SK-N-MC (cell line): ENCODE measurements at regions not wholly inside any gene's neighbourhood (a gene's known extent, or its start where the extent isn't known, plus 50 kb on each side); places are given as distances from the start of the nearest gene placed in this dataset.

ENCODE experiments used
- EZH2 ChIP-seq: fragments of 200-600 bp; sonication (generic); IDR thresholded peaks from one replicate; pipeline ENCODE4 v1.6.1; 2017; ENCODE audit warnings: antibody characterized with exemption
- FOXP2 ChIP-seq: optimal IDR thresholded peaks from 2 replicates; pipeline ENCODE3; 2011; ENCODE audit warnings: mild to moderate bottlenecking, moderate library complexity; ENCODE audit not compliant: insufficient read depth; ENCODE audit errors: extremely low read length, control extremely low read depth
- POLR2AphosphoS5 ChIP-seq: IDR thresholded peaks from 2 replicates; pipeline ENCODE4 v1.6.1; 2012; ENCODE audit warnings: mild to moderate bottlenecking, low read depth, low read length, borderline replicate concordance

DNA sequence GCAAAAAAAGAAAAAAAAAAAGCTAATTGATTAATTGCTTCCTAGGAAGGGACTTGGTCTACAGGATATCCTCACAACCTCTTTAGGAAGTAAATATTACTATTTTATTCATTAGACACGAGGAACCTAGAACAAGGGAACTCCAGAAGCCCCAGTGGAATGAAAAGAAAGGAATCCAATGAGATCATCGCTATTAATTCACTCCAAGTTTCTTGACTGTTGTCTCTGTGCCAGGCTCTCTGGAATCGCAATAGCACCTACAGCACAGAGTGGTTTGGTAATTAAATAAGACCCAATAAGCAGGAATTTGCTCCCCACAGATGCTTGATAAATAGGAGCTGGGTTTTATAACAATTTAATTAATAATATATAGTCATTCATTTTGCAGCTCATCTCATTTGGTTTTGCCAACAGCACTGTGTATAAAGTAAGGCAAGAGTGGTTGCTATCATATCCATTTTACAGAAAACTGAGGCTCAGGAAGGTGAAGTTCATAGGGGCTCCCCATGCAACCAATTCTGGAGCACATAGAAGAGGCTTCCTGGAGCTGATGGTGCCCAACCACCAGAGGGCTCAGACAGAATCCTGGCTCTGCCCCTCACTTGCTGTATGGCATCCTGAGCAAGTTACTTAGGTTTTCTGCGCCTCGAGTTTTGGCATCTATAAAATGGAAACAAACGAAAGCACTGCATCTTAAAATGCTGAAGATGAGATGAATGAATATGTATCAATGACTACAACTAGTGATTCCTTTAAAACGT, 420.2 kb downstream of the MED13L start:
- TF ChIP-seq EZH2 (no peak), POLR2AphosphoS5 (no peak), FOXP2 (no peak)
